Fibroblast of lung (primary cell): ENCODE measurements at regions not wholly inside any gene's neighbourhood (a gene's known extent, or its start where the extent isn't known, plus 50 kb on each side); places are given as distances from the start of the nearest gene placed in this dataset.

ENCODE experiments used
- CTCF ChIP-seq, 2 donors: IDR thresholded peaks in 1 of 2; conservative IDR thresholded peaks in 1 of 2; 1 replicate in 1 of 2; 2 replicates in 1 of 2; pipeline ENCODE4 v1.5.1; 2011 to 2012; ENCODE audit warnings: low read length in 2 of 2, control low read depth in 1 of 2, inconsistent platforms in 1 of 2, low read depth in 1 of 2, mild to moderate bottlenecking in 1 of 2
- EZH2 ChIP-seq: IDR thresholded peaks from 2 replicates; pipeline ENCODE4 v1.5.1; 2012; ENCODE audit warnings: low read length, control low read depth, mild to moderate bottlenecking; ENCODE audit errors: missing control alignments

DNA sequence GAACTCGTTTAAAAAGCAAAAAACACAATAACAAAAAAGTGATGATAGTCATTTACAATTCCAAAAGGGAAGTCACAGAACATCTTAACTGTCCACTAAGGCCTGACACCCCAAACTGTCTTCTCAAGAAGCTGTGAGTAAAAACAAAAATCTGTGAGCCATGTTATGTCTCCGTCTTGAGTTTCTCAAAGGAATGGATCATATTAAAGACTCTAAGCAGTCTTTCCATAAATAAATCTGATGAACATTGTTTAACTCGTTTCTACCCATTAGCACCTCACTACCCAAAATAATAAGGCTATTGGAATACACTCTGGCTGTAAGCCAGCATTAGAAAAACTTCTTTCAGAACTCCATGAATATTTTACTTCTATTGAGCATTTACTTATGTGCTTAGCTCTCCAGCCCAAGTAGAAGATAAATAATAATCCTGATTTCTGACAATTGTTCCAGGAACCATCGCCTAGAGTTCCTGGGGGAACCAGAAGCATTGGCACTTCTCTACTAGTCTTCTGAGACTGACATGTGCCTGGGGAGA lies 396.0 kb downstream of the STK39 start:
- no peak for TF ChIP-seq CTCF (conservative IDR thresholded peaks at IDR 0.05 in 1 of 2, IDR thresholded peaks at IDR 0.05 in 1 of 2; ENCODE audit: low read depth in 1 of 2, low read length in 2 of 2)
- TF ChIP-seq EZH2, result no peak
